Osteocyte (in vitro differentiated cells): ENCODE measurements at regions not wholly inside any gene's neighbourhood (a gene's known extent, or its start where the extent isn't known, plus 50 kb on each side); places are given as distances from the start of the nearest gene placed in this dataset.

Source experiments
- DNase-seq: peaks from one replicate; pipeline ENCODE4 v3.0.0; 2021; ENCODE audit warnings: mixed read lengths; ENCODE audit not compliant: unreplicated experiment; ENCODE audit errors: extremely low spot score
- H3K27ac Mint-ChIP-seq: one replicate; pipeline ENCODE4 v1.8.0; 2021; ENCODE audit warnings: mild to moderate bottlenecking, mixed read lengths; ENCODE audit not compliant: unreplicated experiment
- H3K27me3 Mint-ChIP-seq: one replicate; pipeline ENCODE4 v1.8.0; 2021; ENCODE audit warnings: mixed read lengths; ENCODE audit not compliant: unreplicated experiment
- H3K36me3 Mint-ChIP-seq: one replicate; pipeline ENCODE4 v1.8.0; 2021; ENCODE audit warnings: mixed read lengths; ENCODE audit not compliant: unreplicated experiment
- H3K4me1 Mint-ChIP-seq: one replicate; pipeline ENCODE4 v1.8.0; 2021; ENCODE audit warnings: mixed read lengths; ENCODE audit not compliant: unreplicated experiment
- H3K4me3 Mint-ChIP-seq: one replicate; pipeline ENCODE4 v1.8.0; 2021; ENCODE audit warnings: mild to moderate bottlenecking, moderate library complexity, mixed read lengths; ENCODE audit not compliant: unreplicated experiment
- H3K9me3 Mint-ChIP-seq: one replicate; pipeline ENCODE4 v1.8.0; 2021; ENCODE audit warnings: mixed read lengths; ENCODE audit not compliant: unreplicated experiment
- CTCF ChIP-seq: fragments of 200-600 bp; sonication (generic); IDR thresholded peaks from 2 replicates; pipeline ENCODE4 v1.5.0; 2021; ENCODE audit warnings: antibody characterized with exemption, mild to moderate bottlenecking, moderate library complexity

- no peaks in the 10 kb centered on the region for H3K36me3 Mint-ChIP-seq
- no peak overlapping the region for H3K27ac Mint-ChIP-seq
- no peak overlapping the region for H3K4me3 Mint-ChIP-seq
- no peaks in the 10 kb centered on the region for H3K4me1 Mint-ChIP-seq
- no peak for DNase-seq
- no peaks in the 10 kb centered on the region for H3K27me3 Mint-ChIP-seq
- no peaks in the 10 kb centered on the region for H3K9me3 Mint-ChIP-seq
- no peak for TF ChIP-seq CTCF
Measured at GRCh38 chr14:66101662-66102061, 384.5 kb upstream of the CCDC196 start.

- Mint-ChIP-seq H3K4me1 (no peaks in the 10 kb centered on the region), H3K27me3 (no peaks in the 10 kb centered on the region), H3K4me3 (no peak overlapping the region), H3K27ac (no peak overlapping the region), H3K36me3 (no peaks in the 10 kb centered on the region), H3K9me3 (no peaks in the 10 kb centered on the region)
- no peak for DNase-seq
- no peak for TF ChIP-seq CTCF
Measured at GRCh38 chr14:66104486-66104885, 381.7 kb upstream of the CCDC196 start.

DNA sequence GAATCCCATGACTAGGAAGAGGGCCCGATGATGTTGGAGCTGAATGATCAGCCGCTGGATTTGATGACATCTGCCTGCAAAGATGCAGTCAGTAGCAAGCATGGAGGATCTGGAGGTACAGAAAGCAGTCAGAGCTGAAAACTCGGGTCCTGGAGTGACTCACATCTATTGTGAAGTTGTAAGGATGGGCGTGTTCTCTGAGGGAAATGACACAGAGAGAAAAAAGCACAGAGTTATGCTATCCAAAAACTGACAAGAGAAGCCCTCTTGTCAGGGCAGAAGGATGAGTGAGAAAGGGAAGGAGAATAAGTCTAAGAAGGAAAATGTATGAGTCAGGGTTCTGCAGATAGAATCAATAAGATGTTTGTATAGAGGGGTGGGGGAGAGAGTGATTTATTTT lies 380.4 kb upstream of the CCDC196 start:
- no peaks in the 10 kb centered on the region for H3K27me3 Mint-ChIP-seq
- H3K27ac Mint-ChIP-seq = no peak overlapping the region
- no peaks in the 10 kb centered on the region for H3K36me3 Mint-ChIP-seq
- no peak overlapping the region for H3K4me3 Mint-ChIP-seq
- TF ChIP-seq CTCF = no peak
- DNase-seq = no peak
- H3K9me3 Mint-ChIP-seq = no peaks in the 10 kb centered on the region
- H3K4me1 Mint-ChIP-seq = no peaks in the 10 kb centered on the region

DNA sequence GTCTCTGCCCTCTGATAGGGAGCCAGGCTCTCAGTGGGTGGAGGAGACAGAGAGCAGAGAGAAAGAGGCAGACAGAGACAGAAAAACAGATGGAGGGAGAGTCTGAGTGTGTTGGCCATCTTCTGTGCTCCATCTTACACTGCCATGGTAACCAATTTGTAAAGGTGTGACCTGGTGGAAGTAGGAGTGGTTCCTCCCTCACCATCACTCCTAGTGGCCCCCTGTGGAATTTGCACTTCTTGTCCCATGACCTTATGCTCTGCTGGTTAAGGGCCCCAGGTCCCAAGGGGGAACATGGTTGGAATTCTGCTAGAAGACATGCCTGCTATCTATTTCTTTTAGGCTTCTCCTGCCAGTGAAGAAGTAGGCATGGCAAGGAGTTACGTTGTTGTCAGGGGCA lies 376.7 kb upstream of the CCDC196 start:
- Mint-ChIP-seq H3K27ac (no peak overlapping the region), H3K4me3 (no peak overlapping the region), H3K36me3 (no peaks in the 10 kb centered on the region), H3K27me3 (no peaks in the 10 kb centered on the region), H3K4me1 (no peaks in the 10 kb centered on the region), H3K9me3 (peaks cover 14% of the 10 kb centered on the region)
- DNase-seq = no peak
- no peak for TF ChIP-seq CTCF

- H3K4me1 Mint-ChIP-seq = no peaks in the 10 kb centered on the region
- H3K4me3 Mint-ChIP-seq = no peak overlapping the region
- DNase-seq = no peak
- H3K27ac Mint-ChIP-seq = no peak overlapping the region
- H3K9me3 Mint-ChIP-seq = peaks cover 14% of the 10 kb centered on the region
- no peaks in the 10 kb centered on the region for H3K36me3 Mint-ChIP-seq
- no peak for TF ChIP-seq CTCF
- no peaks in the 10 kb centered on the region for H3K27me3 Mint-ChIP-seq
Measured at GRCh38 chr14:66111891-66112290, 374.3 kb upstream of the CCDC196 start.
